ENCODE measurements at regions not wholly inside any gene's neighbourhood (a gene's known extent, or its start where the extent isn't known, plus 50 kb on each side); places are given as distances from the start of the nearest gene placed in this dataset.

DNA sequence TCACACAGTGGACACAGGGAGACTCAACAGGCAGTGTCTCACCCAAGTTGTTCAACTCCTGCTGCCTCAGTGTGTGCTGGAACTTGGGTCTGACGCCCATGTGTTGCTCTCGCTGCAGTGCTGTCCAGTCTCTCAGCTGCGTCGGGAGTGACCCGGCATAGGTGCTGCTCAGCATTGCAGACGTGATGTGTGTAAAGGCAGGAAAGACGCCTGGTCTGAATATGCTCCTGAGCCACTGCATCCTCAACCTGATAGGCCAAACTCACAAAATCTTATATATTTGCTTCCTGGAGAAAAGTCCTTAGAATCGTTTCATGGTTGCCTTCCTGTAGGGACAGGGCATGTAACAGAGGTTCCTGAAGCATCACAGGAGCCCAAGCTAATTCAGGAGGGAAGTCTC, 152.9 kb downstream of the INSIG2 start:
- TF ChIP-seq, protein P1, sequence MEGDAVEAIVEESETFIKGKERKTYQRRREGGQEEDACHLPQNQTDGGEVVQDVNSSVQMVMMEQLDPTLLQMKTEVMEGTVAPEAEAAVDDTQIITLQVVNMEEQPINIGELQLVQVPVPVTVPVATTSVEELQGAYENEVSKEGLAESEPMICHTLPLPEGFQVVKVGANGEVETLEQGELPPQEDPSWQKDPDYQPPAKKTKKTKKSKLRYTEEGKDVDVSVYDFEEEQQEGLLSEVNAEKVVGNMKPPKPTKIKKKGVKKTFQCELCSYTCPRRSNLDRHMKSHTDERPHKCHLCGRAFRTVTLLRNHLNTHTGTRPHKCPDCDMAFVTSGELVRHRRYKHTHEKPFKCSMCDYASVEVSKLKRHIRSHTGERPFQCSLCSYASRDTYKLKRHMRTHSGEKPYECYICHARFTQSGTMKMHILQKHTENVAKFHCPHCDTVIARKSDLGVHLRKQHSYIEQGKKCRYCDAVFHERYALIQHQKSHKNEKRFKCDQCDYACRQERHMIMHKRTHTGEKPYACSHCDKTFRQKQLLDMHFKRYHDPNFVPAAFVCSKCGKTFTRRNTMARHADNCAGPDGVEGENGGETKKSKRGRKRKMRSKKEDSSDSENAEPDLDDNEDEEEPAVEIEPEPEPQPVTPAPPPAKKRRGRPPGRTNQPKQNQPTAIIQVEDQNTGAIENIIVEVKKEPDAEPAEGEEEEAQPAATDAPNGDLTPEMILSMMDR (IDR thresholded peaks at IDR 0.05) = no peak
- TF ChIP-seq EZH2phosphoT487 (IDR thresholded peaks at IDR 0.05) = no peak

Measured in neural progenitor cell (in vitro differentiated cells).